Caco-2 (cell line): ENCODE measurements at regions not wholly inside any gene's neighbourhood (a gene's known extent, or its start where the extent isn't known, plus 50 kb on each side); places are given as distances from the start of the nearest gene placed in this dataset.

Experiments
- BruUV-seq: library from RNA; stranded (reverse); fragments of 400-500 nt; replicated peaks from 2 replicates; lab custom pipeline; 2021; lab: Mats Ljungman, UMichigan
- CTCF ChIA-PET: fragments of 300-600 bp; sonication (Branson Sonifier 250); formaldehyde crosslinking; loops from one replicate; lab custom pipeline; 2022; ENCODE audit warnings: antibody characterized with exemption; lab: Charles Lee
- POLR2A ChIA-PET: fragments of 300-600 bp; sonication (Branson Sonifier 250); formaldehyde crosslinking; loops from one replicate; lab custom pipeline; 2022; ENCODE audit warnings: antibody characterized with exemption; lab: Charles Lee
- DNase-seq, 2 experiments: peaks; one replicate each; pipeline versions ENCODE4 v3.0.0 to v3.0.0-alpha.2; 2020 to 2022
- H3K27me3 ChIP-seq: replicated peaks from 2 replicates; pipeline ENCODE4 v1.6.0; 2011; ENCODE audit warnings: low read length; ENCODE audit not compliant: control insufficient read depth, insufficient read depth
- H3K36me3 ChIP-seq: 2 replicates; pipeline ENCODE4 v1.5.1; 2011; ENCODE audit warnings: low read length; ENCODE audit not compliant: control insufficient read depth, insufficient read depth
- H3K4me1 ChIP-seq: fragments of 250-450 bp; sonication (Bioruptor Pico); 2 replicates; pipeline ENCODE4 v1.5.1; 2020; ENCODE audit warnings: mild to moderate bottlenecking
- H3K4me3 ChIP-seq: 2 replicates; pipeline ENCODE4 v1.5.1; 2011; ENCODE audit warnings: low read depth, mild to moderate bottlenecking, control low read depth, low read length
- H3K9me3 ChIP-seq: fragments of 250-450 bp; sonication (Bioruptor Pico); 2 replicates; pipeline ENCODE4 v1.5.1; 2020; ENCODE audit warnings: mild to moderate bottlenecking, moderate library complexity
- H3K27ac Mint-ChIP-seq: one replicate; pipeline ENCODE4 v1.8.0; 2022; ENCODE audit warnings: mixed read lengths; ENCODE audit not compliant: unreplicated experiment
- H3K27me3 Mint-ChIP-seq: one replicate; pipeline ENCODE4 v1.8.0; 2022; ENCODE audit warnings: mixed read lengths; ENCODE audit not compliant: insufficient read depth, unreplicated experiment
- H3K36me3 Mint-ChIP-seq: one replicate; pipeline ENCODE4 v1.8.0; 2022; ENCODE audit warnings: mild to moderate bottlenecking, mixed read lengths; ENCODE audit not compliant: insufficient read depth, unreplicated experiment
- H3K4me1 Mint-ChIP-seq: one replicate; pipeline ENCODE4 v1.8.0; 2022; ENCODE audit warnings: low read depth, mixed read lengths; ENCODE audit not compliant: unreplicated experiment
- H3K4me3 Mint-ChIP-seq: one replicate; pipeline ENCODE4 v1.8.0; 2022; ENCODE audit warnings: mild to moderate bottlenecking, moderate library complexity, mixed read lengths; ENCODE audit not compliant: unreplicated experiment
- H3K9me3 Mint-ChIP-seq: one replicate; pipeline ENCODE4 v1.8.0; 2022; ENCODE audit warnings: mixed read lengths; ENCODE audit not compliant: unreplicated experiment
- CTCF ChIP-seq, 2 experiments: fragments of 200-600 bp in 1 of 2; IDR thresholded peaks; 1 replicate in 1 of 2; 2 replicates in 1 of 2; pipeline versions ENCODE4 v1.5.1 to v1.8.0; 2011 to 2022; ENCODE audit warnings: antibody characterized with exemption in 1 of 2, control low read depth in 1 of 2, inconsistent platforms in 1 of 2, low read depth in 1 of 2, low read length in 1 of 2, mild to moderate bottlenecking in 1 of 2, moderate library complexity in 1 of 2; ENCODE audit not compliant: insufficient read depth in 1 of 2, severe bottlenecking in 1 of 2, unreplicated experiment in 1 of 2
- intact Hi-C: fragments of 100-400 bp; cut with micrococcal nuclease; formaldehyde crosslinking; loops from one replicate; pipeline ENCODE4 v1.10.0; 2022; ENCODE audit not compliant: unreplicated experiment

GRCh38 chr1:230498704-230499103 lies 72.6 kb upstream of the PGBD5 start:
- no peak for TF ChIP-seq CTCF (IDR thresholded peaks at IDR 0.05; ENCODE audit: insufficient read depth in 1 of 2, low read depth in 1 of 2, low read length in 1 of 2, severe bottlenecking in 1 of 2, unreplicated experiment in 1 of 2)
- Histone ChIP-seq H3K4me3 (no peak overlapping the region), H3K9me3 (no peaks in the 10 kb centered on the region), H3K27me3 (no peaks in the 10 kb centered on the region), H3K4me1 (0 out of 2 replicates have a peak, but pooled peaks cover 6% of the 10 kb centered on the region), H3K36me3 (no peaks in the 10 kb centered on the region)
- BruUV-seq, result no TSS peak
- Mint-ChIP-seq H3K4me1 (peaks cover 6% of the 10 kb centered on the region), H3K9me3 (no peaks in the 10 kb centered on the region), H3K27me3 (peaks cover 8% of the 10 kb centered on the region), H3K36me3 (no peaks in the 10 kb centered on the region), H3K27ac (no peak overlapping the region), H3K4me3 (no peak overlapping the region)
- intact Hi-C loops, result no loop called here
- CTCF ChIA-PET, result no interaction called here
- POLR2A ChIA-PET, result no interaction called here
- DNase-seq, result no peak

GRCh38 chr1:230496451-230496850 lies 70.3 kb upstream of the PGBD5 start:
- POLR2A ChIA-PET, result no interaction called here
- Histone ChIP-seq H3K27me3 (no peaks in the 10 kb centered on the region), H3K4me3 (no peak overlapping the region), H3K4me1 (no peaks in the 10 kb centered on the region), H3K36me3 (no peaks in the 10 kb centered on the region), H3K9me3 (no peaks in the 10 kb centered on the region)
- intact Hi-C loops, result no loop called here
- Mint-ChIP-seq H3K9me3 (no peaks in the 10 kb centered on the region), H3K4me1 (no peaks in the 10 kb centered on the region), H3K36me3 (no peaks in the 10 kb centered on the region), H3K27me3 (peaks cover 12% of the 10 kb centered on the region), H3K4me3 (no peak overlapping the region), H3K27ac (no peak overlapping the region)
- CTCF ChIA-PET, result no interaction called here
- no peak for TF ChIP-seq CTCF (IDR thresholded peaks at IDR 0.05; ENCODE audit: insufficient read depth in 1 of 2, low read depth in 1 of 2, low read length in 1 of 2, severe bottlenecking in 1 of 2, unreplicated experiment in 1 of 2)
- BruUV-seq, result no TSS peak
- no peak for DNase-seq

- H3K4me3 ChIP-seq, result no peak overlapping the region
- H3K27me3 Mint-ChIP-seq, result peaks cover 13% of the 10 kb centered on the region
- H3K4me1 Mint-ChIP-seq, result no peaks in the 10 kb centered on the region
- no peaks in the 10 kb centered on the region for H3K36me3 ChIP-seq
- no peak for DNase-seq
- H3K27ac Mint-ChIP-seq, result no peak overlapping the region
- H3K4me1 ChIP-seq, result no peaks in the 10 kb centered on the region
- H3K27me3 ChIP-seq, result no peaks in the 10 kb centered on the region
- BruUV-seq, result no TSS peak
- no peaks in the 10 kb centered on the region for H3K36me3 Mint-ChIP-seq
- H3K9me3 Mint-ChIP-seq, result no peaks in the 10 kb centered on the region
- H3K4me3 Mint-ChIP-seq, result no peak overlapping the region
- ChIA-PET POLR2A (no interaction called here), CTCF (no interaction called here)
- intact Hi-C loops, result no loop called here
- no peaks in the 10 kb centered on the region for H3K9me3 ChIP-seq
- TF ChIP-seq CTCF (IDR thresholded peaks at IDR 0.05; ENCODE audit: insufficient read depth in 1 of 2, low read depth in 1 of 2, low read length in 1 of 2, severe bottlenecking in 1 of 2, unreplicated experiment in 1 of 2), result no peak
Measured at GRCh38 chr1:230495891-230496385, 69.8 kb upstream of the PGBD5 start.
